GM19468 (cell line): ENCODE measurements at regions not wholly inside any gene's neighbourhood (a gene's known extent, or its start where the extent isn't known, plus 50 kb on each side); places are given as distances from the start of the nearest gene placed in this dataset.

Experiments used
- ATAC-seq: cut with Tn5 transposase; IDR thresholded peaks from one replicate; pipeline ENCODE4 v1.9.1; 2021; ENCODE audit warnings: mild to moderate bottlenecking, moderate library complexity, moderate number of reproducible peaks; ENCODE audit not compliant: unreplicated experiment; ENCODE audit errors: extremely low read depth

- ATAC-seq: no peak
Measured at GRCh38 chr5:72624641-72625236, 117.5 kb upstream of the ZNF366 start.

GRCh38 chr5:72623936-72624335 lies 116.7 kb upstream of the ZNF366 start:
- ATAC-seq: no peak

GRCh38 chr5:72623323-72623722 lies 116.1 kb upstream of the ZNF366 start:
- ATAC-seq: no peak

GRCh38 chr5:72622170-72622760 lies 115.1 kb upstream of the ZNF366 start:
- ATAC-seq: no peak

GRCh38 chr5:72621576-72621975 lies 114.4 kb upstream of the ZNF366 start:
- ATAC-seq: no peak

GRCh38 chr5:72619677-72620076 lies 112.5 kb upstream of the ZNF366 start:
- ATAC-seq: no peak

GRCh38 chr5:72619251-72619650 lies 112.0 kb upstream of the ZNF366 start:
- ATAC-seq: no peak

- ATAC-seq: no peak
Measured at GRCh38 chr5:72618708-72619107, 111.5 kb upstream of the ZNF366 start.

- no peak for ATAC-seq
Measured at GRCh38 chr5:72615061-72615460, 107.9 kb upstream of the ZNF366 start.

- no peak for ATAC-seq
Measured at GRCh38 chr5:72613515-72613914, 106.3 kb upstream of the ZNF366 start.

- ATAC-seq: no peak
Measured at GRCh38 chr5:72612810-72613209, 105.6 kb upstream of the ZNF366 start.

- ATAC-seq: peak; percentile 46
Measured at GRCh38 chr5:72611118-72611730, 104.0 kb upstream of the ZNF366 start.

GRCh38 chr5:72608926-72609325 lies 101.7 kb upstream of the ZNF366 start:
- no peak for ATAC-seq

GRCh38 chr5:72608297-72608696 lies 101.1 kb upstream of the ZNF366 start:
- ATAC-seq: no peak

GRCh38 chr5:72607381-72607780 lies 100.2 kb upstream of the ZNF366 start:
- ATAC-seq: no peak

GRCh38 chr5:72606525-72606924 lies 99.3 kb upstream of the ZNF366 start:
- no peak for ATAC-seq

GRCh38 chr5:72605632-72606031 lies 98.4 kb upstream of the ZNF366 start:
- no peak for ATAC-seq

- no peak for ATAC-seq
Measured at GRCh38 chr5:72604798-72605154, 97.6 kb upstream of the ZNF366 start.

GRCh38 chr5:72604111-72604797 lies 97.0 kb upstream of the ZNF366 start:
- no peak for ATAC-seq

GRCh38 chr5:72602696-72603685 lies 95.8 kb upstream of the ZNF366 start:
- no peak for ATAC-seq
